OCI-LY3 (cell line): ENCODE measurements at regions not wholly inside any gene's neighbourhood (a gene's known extent, or its start where the extent isn't known, plus 50 kb on each side); places are given as distances from the start of the nearest gene placed in this dataset.

Experiments
- H2AFZ ChIP-seq: fragments of 200-600, 300-600 bp; shearing (Covaris generic); 2 replicates; pipeline ENCODE4 v1.6.0; 2014; ENCODE audit warnings: antibody characterized with exemption, low read depth, low read length
- H3K27ac ChIP-seq: fragments of 200-600, 300-600 bp; sonication (generic); 2 replicates; pipeline ENCODE4 v1.5.1; 2014; ENCODE audit warnings: mild to moderate bottlenecking, low read length, moderate library complexity, mixed read lengths
- H3K27me3 ChIP-seq: fragments of 200-600, 300-600 bp; sonication (generic); 2 replicates; pipeline ENCODE4 v1.6.1; 2014; ENCODE audit warnings: low read depth, low read length, mixed read lengths
- H3K36me3 ChIP-seq: fragments of 200-600, 300-600 bp; sonication (generic); replicated peaks from 2 replicates; pipeline ENCODE3; 2014; ENCODE audit warnings: low read depth, low read length, mixed read lengths
- H3K4me1 ChIP-seq: fragments of 300-600, 200-600 bp; sonication (generic); 2 replicates; pipeline ENCODE4 v1.6.1; 2014; ENCODE audit warnings: low read length, mixed read lengths
- H3K4me2 ChIP-seq: fragments of 200-600, 300-600 bp; sonication (generic); 2 replicates; pipeline ENCODE4 v1.6.1; 2014; ENCODE audit warnings: low read length, mixed read lengths
- H3K4me3 ChIP-seq: fragments of 300-600, 200-600 bp; sonication (generic); 2 replicates; pipeline ENCODE4 v1.5.1; 2014; ENCODE audit warnings: antibody characterized with exemption, mild to moderate bottlenecking, low read length, moderate library complexity
- H3K79me2 ChIP-seq: fragments of 300-600, 200-600 bp; shearing (Covaris generic); 2 replicates; pipeline ENCODE4 v1.6.1; 2014; ENCODE audit warnings: mild to moderate bottlenecking, low read length, mixed read lengths
- H3K9ac ChIP-seq: fragments of 300-600, 200-600 bp; shearing (Covaris generic); 2 replicates; pipeline ENCODE4 v1.6.0; 2014; ENCODE audit warnings: mild to moderate bottlenecking, low read length, moderate library complexity
- H3K9me3 ChIP-seq: fragments of 200-600, 300-600 bp; shearing (Covaris generic); 2 replicates; pipeline ENCODE4 v1.6.1; 2014; ENCODE audit warnings: low read length, mixed read lengths; ENCODE audit not compliant: insufficient read depth
- H4K20me1 ChIP-seq: fragments of 200-600, 300-600 bp; sonication (generic); 2 replicates; pipeline ENCODE4 v1.6.1; 2016; ENCODE audit warnings: low read length, mixed read lengths; ENCODE audit not compliant: insufficient read depth
- CTCF ChIP-seq: fragments of 200-600, 300-600 bp; sonication (generic); IDR thresholded peaks from 2 replicates; pipeline ENCODE4 v1.5.1; 2014; ENCODE audit warnings: antibody characterized with exemption, low read length, low read depth
- EZH2phosphoT487 ChIP-seq: fragments of 200-600 bp; shearing (Covaris generic); IDR thresholded peaks from 2 replicates; pipeline ENCODE4 v1.6.1; 2018; ENCODE audit warnings: antibody characterized with exemption, mixed run types, low read depth

- Histone ChIP-seq H3K27me3 (no peaks in the 10 kb centered on the region), H3K79me2 (no peaks in the 10 kb centered on the region), H3K9me3 (no peaks in the 10 kb centered on the region), H4K20me1 (no peaks in the 10 kb centered on the region), H3K4me3 (no peak overlapping the region), H2AFZ (no peak overlapping the region), H3K27ac (no peak overlapping the region), H3K4me2 (no peak overlapping the region), H3K4me1 (no peaks in the 10 kb centered on the region), H3K9ac (no peak overlapping the region), H3K36me3 (no peaks in the 10 kb centered on the region)
- TF ChIP-seq EZH2phosphoT487, result no peak
- TF ChIP-seq CTCF, result no peak
Observed at GRCh38 chr16:62156971-62157370, 120.7 kb upstream of the CDH8 start.

GRCh38 chr16:62149631-62150030 lies 113.4 kb upstream of the CDH8 start:
- TF ChIP-seq CTCF (no peak), EZH2phosphoT487 (no peak)
- Histone ChIP-seq H3K9me3 (no peaks in the 10 kb centered on the region), H3K27me3 (no peaks in the 10 kb centered on the region), H3K79me2 (no peaks in the 10 kb centered on the region), H3K9ac (no peak overlapping the region), H3K36me3 (no peaks in the 10 kb centered on the region), H4K20me1 (no peaks in the 10 kb centered on the region), H2AFZ (no peak overlapping the region), H3K4me2 (no peak overlapping the region), H3K4me1 (no peaks in the 10 kb centered on the region), H3K27ac (no peak overlapping the region), H3K4me3 (no peak overlapping the region)

GRCh38 chr16:62137996-62138395 lies 101.8 kb upstream of the CDH8 start:
- H3K9me3 ChIP-seq, result no peaks in the 10 kb centered on the region
- no peaks in the 10 kb centered on the region for H3K36me3 ChIP-seq
- H3K79me2 ChIP-seq, result no peaks in the 10 kb centered on the region
- H3K9ac ChIP-seq, result no peak overlapping the region
- H3K27ac ChIP-seq, result no peak overlapping the region
- H3K27me3 ChIP-seq, result no peaks in the 10 kb centered on the region
- no peak overlapping the region for H3K4me3 ChIP-seq
- no peaks in the 10 kb centered on the region for H4K20me1 ChIP-seq
- TF ChIP-seq CTCF, result no peak
- no peak for TF ChIP-seq EZH2phosphoT487
- no peak overlapping the region for H2AFZ ChIP-seq
- no peaks in the 10 kb centered on the region for H3K4me1 ChIP-seq
- no peak overlapping the region for H3K4me2 ChIP-seq

GRCh38 chr16:62135911-62136310 lies 99.7 kb upstream of the CDH8 start:
- Histone ChIP-seq H2AFZ (no peak overlapping the region), H3K79me2 (no peaks in the 10 kb centered on the region), H3K27me3 (no peaks in the 10 kb centered on the region), H3K4me2 (no peak overlapping the region), H3K9me3 (no peaks in the 10 kb centered on the region), H3K9ac (no peak overlapping the region), H3K4me3 (no peak overlapping the region), H3K27ac (no peak overlapping the region), H3K4me1 (no peaks in the 10 kb centered on the region), H3K36me3 (no peaks in the 10 kb centered on the region), H4K20me1 (no peaks in the 10 kb centered on the region)
- TF ChIP-seq CTCF, result no peak
- no peak for TF ChIP-seq EZH2phosphoT487
